ENCODE measurements at regions not wholly inside any gene's neighbourhood (a gene's known extent, or its start where the extent isn't known, plus 50 kb on each side); places are given as distances from the start of the nearest gene placed in this dataset.

- no TSS peak for BruUV-seq (replicated peaks)
- Histone ChIP-seq H3K27ac (ENCODE audit: low read length) (no peak overlapping the region), H3K36me3 (ENCODE audit: control insufficient read depth, insufficient read depth, low read length) (no peaks in the 10 kb centered on the region), H3K4me3 (ENCODE audit: low read depth in 2 of 2, low read length in 2 of 2) (no peak overlapping the region), H3K27me3 (ENCODE audit: control insufficient read depth, insufficient read depth, low read length) (no peaks in the 10 kb centered on the region), H3K4me1 (ENCODE audit: control insufficient read depth, insufficient read depth, low read length) (no peaks in the 10 kb centered on the region), H3K9me3 (ENCODE audit: control insufficient read depth, insufficient read depth, low read depth, low read length) (no peaks in the 10 kb centered on the region)
- ATAC-seq (peak; percentile 78), DNase-seq (ENCODE audit: low read depth, low spot score) (peak; percentile 85)
- TF ChIP-seq TCF7L2 (IDR thresholded peaks at IDR 0.05; ENCODE audit: low read depth, low read length) (no peak), POLR2AphosphoS5 (IDR thresholded peaks at IDR 0.05; ENCODE audit: low read depth, low read length) (no peak), CTCF (IDR thresholded peaks at IDR 0.05) (peak; percentile 74), SIN3A (IDR thresholded peaks at IDR 0.05; ENCODE audit: borderline replicate concordance, insufficient read depth, low read depth, low read length) (no peak)
- in situ Hi-C loops (cut with HindIII; ENCODE audit: low pct_unique_long_range_greater_than_20kb, low sequenced_read_pairs): no loop called here
- ChIA-PET CTCF (interaction anchor here (1.1 kb wide), 1 partner anchor 303 kb away, joined by 4 read pairs; no protein-coding TSS in a partner anchor), POLR2A (interaction anchor here (0.7 kb wide), 1 partner anchor 182 kb away, joined by 3 read pairs; no protein-coding TSS in a partner anchor)
- intact Hi-C loops (cut with micrococcal nuclease; ENCODE audit: unreplicated experiment): loop anchor here (5.0 to 10.0 kb wide), 2 partner anchors 302 to 1241 kb away; partner anchors contain the start of gene RGMB
These were observed 351.1 kb upstream of the RIOK2 start for GRCh38 chr5:97534166-97534565.

- Histone ChIP-seq H3K9me3 (ENCODE audit: control insufficient read depth, insufficient read depth, low read depth, low read length) (no peaks in the 10 kb centered on the region), H3K36me3 (ENCODE audit: control insufficient read depth, insufficient read depth, low read length) (no peaks in the 10 kb centered on the region), H3K4me1 (ENCODE audit: control insufficient read depth, insufficient read depth, low read length) (no peaks in the 10 kb centered on the region), H3K27ac (ENCODE audit: low read length) (no peak overlapping the region), H3K4me3 (ENCODE audit: low read depth in 2 of 2, low read length in 2 of 2) (no peak overlapping the region), H3K27me3 (ENCODE audit: control insufficient read depth, insufficient read depth, low read length) (no peaks in the 10 kb centered on the region)
- ATAC-seq (no peak), DNase-seq (ENCODE audit: low read depth, low spot score) (no peak)
- no peak for TF ChIP-seq SIN3A (IDR thresholded peaks at IDR 0.05; ENCODE audit: borderline replicate concordance, insufficient read depth, low read depth, low read length)
- TF ChIP-seq POLR2AphosphoS5 (IDR thresholded peaks at IDR 0.05; ENCODE audit: low read depth, low read length): no peak
- TF ChIP-seq REST (IDR thresholded peaks at IDR 0.05; ENCODE audit: insufficient read depth in 1 of 2, low read depth in 2 of 2, low read length in 1 of 2): no peak
- TF ChIP-seq TCF7L2 (IDR thresholded peaks at IDR 0.05; ENCODE audit: low read depth, low read length): no peak
- TF ChIP-seq CTCF (IDR thresholded peaks at IDR 0.05): no peak
- in situ Hi-C loops (cut with HindIII; ENCODE audit: low pct_unique_long_range_greater_than_20kb, low sequenced_read_pairs) (no loop called here), intact Hi-C loops (cut with micrococcal nuclease; ENCODE audit: unreplicated experiment) (loop anchor here (10.0 kb wide), 1 partner anchor 1238 kb away; the partner anchor contains the start of gene RGMB)
- no TSS peak for BruUV-seq (replicated peaks)
- ChIA-PET POLR2A (no interaction called here), CTCF (no interaction called here)
These were observed 353.6 kb upstream of the RIOK2 start for GRCh38 chr5:97536683-97537082.
